Liver (tissue), 8 donors: ENCODE measurements at regions not wholly inside any gene's neighbourhood (a gene's known extent, or its start where the extent isn't known, plus 50 kb on each side); places are given as distances from the start of the nearest gene placed in this dataset.

Experiments used
- DNase-seq: peaks from one replicate; pipeline ENCODE4 v3.0.0-alpha.2; 2017; ENCODE audit warnings: low spot score
- H3K27ac ChIP-seq, 2 donors: one replicate each; pipeline ENCODE4 v1.7.0; 2013; ENCODE audit warnings: inconsistent platforms in 2 of 2, low read length in 2 of 2, control low read depth in 1 of 2, low read depth in 1 of 2, mild to moderate bottlenecking in 1 of 2
- H3K27me3 ChIP-seq, 4 donors: one replicate each; pipeline versions ENCODE4 v1.6.1 to v1.7.0; 2013; ENCODE audit warnings: low read length in 3 of 4, inconsistent platforms in 1 of 4, mild to moderate bottlenecking in 1 of 4, moderate library complexity in 1 of 4; ENCODE audit not compliant: control insufficient read depth in 4 of 4, insufficient read depth in 4 of 4
- H3K36me3 ChIP-seq, 4 donors: one replicate each; pipeline versions ENCODE4 v1.6.1 to v1.7.0; 2013; ENCODE audit warnings: low read length in 3 of 4, mild to moderate bottlenecking in 3 of 4, low read depth in 1 of 4, moderate library complexity in 1 of 4; ENCODE audit not compliant: control insufficient read depth in 4 of 4, insufficient read depth in 3 of 4
- H3K4me1 ChIP-seq, 4 donors: one replicate each; pipeline versions ENCODE4 v1.6.1 to v1.7.0; 2013; ENCODE audit warnings: low read length in 3 of 4, mild to moderate bottlenecking in 3 of 4, moderate library complexity in 1 of 4; ENCODE audit not compliant: control insufficient read depth in 4 of 4, insufficient read depth in 4 of 4
- H3K4me3 ChIP-seq, 3 donors: one replicate each; pipeline versions ENCODE4 v1.6.1 to v1.7.0; 2013; ENCODE audit warnings: low read length in 3 of 3, control low read depth in 1 of 3, low read depth in 1 of 3, mild to moderate bottlenecking in 1 of 3
- H3K9ac ChIP-seq, 2 donors: one replicate each; pipeline ENCODE4 v1.7.0; 2013; ENCODE audit warnings: low read length in 2 of 2, mild to moderate bottlenecking in 2 of 2, moderate library complexity in 2 of 2, control low read depth in 1 of 2, low read depth in 1 of 2
- H3K9me3 ChIP-seq, 4 donors: one replicate each; pipeline versions ENCODE4 v1.6.1 to v1.7.0; 2013; ENCODE audit warnings: low read length in 3 of 4; ENCODE audit not compliant: control insufficient read depth in 4 of 4
- EGR1 ChIP-seq, 2 donors: IDR thresholded peaks; 2 replicates each; pipeline ENCODE4 v1.6.1; 2016 to 2018; ENCODE audit warnings: antibody characterized with exemption in 2 of 2, low read depth in 2 of 2
- FOXA1 ChIP-seq: IDR thresholded peaks from 2 replicates; pipeline ENCODE4 v1.6.1; 2016; ENCODE audit warnings: antibody characterized with exemption
- FOXA2 ChIP-seq: IDR thresholded peaks from 2 replicates; pipeline ENCODE4 v1.6.1; 2016; ENCODE audit warnings: antibody characterized with exemption
- GABPA ChIP-seq, 2 donors: IDR thresholded peaks in 1 of 2; conservative IDR thresholded peaks in 1 of 2; 2 replicates each; pipeline ENCODE4 v1.6.1; 2016; ENCODE audit warnings: antibody characterized with exemption in 2 of 2, mild to moderate bottlenecking in 1 of 2, moderate library complexity in 1 of 2
- HNF4A ChIP-seq, 2 donors: conservative IDR thresholded peaks; 2 replicates each; pipeline ENCODE4 v1.6.1; 2016; ENCODE audit warnings: antibody characterized with exemption in 2 of 2, mild to moderate bottlenecking in 2 of 2
- HNF4G ChIP-seq: IDR thresholded peaks from 2 replicates; pipeline ENCODE4 v1.6.1; 2016; ENCODE audit warnings: antibody characterized with exemption
- JUND ChIP-seq, 2 donors: IDR thresholded peaks; 2 replicates each; pipeline ENCODE4 v1.6.1; 2016; ENCODE audit warnings: antibody characterized with exemption in 2 of 2
- NR2F2 ChIP-seq: IDR thresholded peaks from 2 replicates; pipeline ENCODE4 v1.6.1; 2016; ENCODE audit warnings: antibody characterized with exemption
- RAD21 ChIP-seq, 2 donors: IDR thresholded peaks; 2 replicates each; pipeline ENCODE4 v1.6.1; 2016; ENCODE audit warnings: antibody characterized with exemption in 2 of 2, mild to moderate bottlenecking in 2 of 2
- RXRA ChIP-seq, 2 donors: IDR thresholded peaks; 2 replicates each; pipeline ENCODE4 v1.6.1; 2017 to 2018; ENCODE audit warnings: antibody characterized with exemption in 2 of 2, mild to moderate bottlenecking in 1 of 2
- SP1 ChIP-seq: IDR thresholded peaks from 2 replicates; pipeline ENCODE4 v1.6.1; 2018; ENCODE audit warnings: antibody characterized with exemption, mild to moderate bottlenecking
- TAF1 ChIP-seq: conservative IDR thresholded peaks from 2 replicates; pipeline ENCODE4 v1.6.1; 2016; ENCODE audit warnings: antibody characterized with exemption, mild to moderate bottlenecking
- YY1 ChIP-seq: IDR thresholded peaks from 2 replicates; pipeline ENCODE4 v1.6.1; 2016; ENCODE audit warnings: antibody characterized with exemption, mild to moderate bottlenecking
- WGBS: extraction: QIAGEN DNeasy Blood & Tissue Kit; methylation state at CpG from one replicate; pipeline ENCODE4 v1.1.7; 2013; 5-methylcytosine and 5-hydroxymethylcytosine counted together
- TF ChIP-seq, protein P1 (sequence below): fragments of 150-350 bp; IDR thresholded peaks from 2 replicates; pipeline ENCODE4 v1.5.1; 2017; ENCODE audit warnings: improper control_type of control experiment, low read depth, low read length; ENCODE audit not compliant: missing input control
- TF ChIP-seq, protein P2 (sequence below): IDR thresholded peaks from 2 replicates; pipeline ENCODE4 v1.6.1; 2016; ENCODE audit warnings: antibody characterized with exemption
- TF ChIP-seq, protein P3 (sequence below): IDR thresholded peaks from 2 replicates; pipeline ENCODE4 v1.6.1; 2016; ENCODE audit warnings: antibody characterized with exemption
- TF ChIP-seq, protein P4 (sequence below): IDR thresholded peaks from 2 replicates; pipeline ENCODE4 v1.6.1; 2016; ENCODE audit warnings: antibody characterized with exemption
- TF ChIP-seq, protein P5 (sequence below): IDR thresholded peaks from 2 replicates; pipeline ENCODE4 v1.6.1; 2016; ENCODE audit warnings: antibody characterized with exemption, mild to moderate bottlenecking
- donor health status: healthy.
- donor health status: healthy.
- donor health status: healthy.
- donor health status: healthy.
- donor health status: healthy.

DNA sequence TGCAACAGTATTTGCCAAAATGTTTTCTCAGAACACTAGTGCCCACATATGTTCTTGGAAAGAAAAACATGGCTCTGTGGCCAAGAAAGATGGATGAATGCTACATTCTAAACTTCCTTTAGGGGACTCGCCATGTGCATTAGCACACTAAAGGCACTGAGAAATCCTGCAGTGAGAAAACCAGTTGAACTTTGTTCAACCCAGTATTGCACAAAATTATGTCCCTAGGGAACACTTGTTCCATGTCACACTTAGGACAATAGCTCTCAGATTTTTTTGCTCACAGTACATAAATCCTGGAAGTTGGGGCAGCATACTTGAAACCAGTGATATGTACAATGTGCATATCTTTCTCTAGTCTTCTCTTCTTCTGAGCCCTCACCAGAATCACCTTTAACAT is 96.6 kb downstream of the ADRB2 start:
- H3K27ac ChIP-seq: no peak overlapping the region
- WGBS: 99% methylated on average over 1 of the region's 1 CpG
- no peaks in the 10 kb centered on the region for H3K27me3 ChIP-seq
- no peak overlapping the region for H3K9ac ChIP-seq
- no peak for TF ChIP-seq EGR1 (IDR thresholded peaks at IDR 0.05; ENCODE audit: low read depth in 2 of 2)
- no peak for TF ChIP-seq TAF1
- TF ChIP-seq YY1: no peak
- TF ChIP-seq, protein P1, sequence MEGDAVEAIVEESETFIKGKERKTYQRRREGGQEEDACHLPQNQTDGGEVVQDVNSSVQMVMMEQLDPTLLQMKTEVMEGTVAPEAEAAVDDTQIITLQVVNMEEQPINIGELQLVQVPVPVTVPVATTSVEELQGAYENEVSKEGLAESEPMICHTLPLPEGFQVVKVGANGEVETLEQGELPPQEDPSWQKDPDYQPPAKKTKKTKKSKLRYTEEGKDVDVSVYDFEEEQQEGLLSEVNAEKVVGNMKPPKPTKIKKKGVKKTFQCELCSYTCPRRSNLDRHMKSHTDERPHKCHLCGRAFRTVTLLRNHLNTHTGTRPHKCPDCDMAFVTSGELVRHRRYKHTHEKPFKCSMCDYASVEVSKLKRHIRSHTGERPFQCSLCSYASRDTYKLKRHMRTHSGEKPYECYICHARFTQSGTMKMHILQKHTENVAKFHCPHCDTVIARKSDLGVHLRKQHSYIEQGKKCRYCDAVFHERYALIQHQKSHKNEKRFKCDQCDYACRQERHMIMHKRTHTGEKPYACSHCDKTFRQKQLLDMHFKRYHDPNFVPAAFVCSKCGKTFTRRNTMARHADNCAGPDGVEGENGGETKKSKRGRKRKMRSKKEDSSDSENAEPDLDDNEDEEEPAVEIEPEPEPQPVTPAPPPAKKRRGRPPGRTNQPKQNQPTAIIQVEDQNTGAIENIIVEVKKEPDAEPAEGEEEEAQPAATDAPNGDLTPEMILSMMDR: no peak
- TF ChIP-seq HNF4G: no peak
- no peak for TF ChIP-seq RXRA (IDR thresholded peaks at IDR 0.05)
- TF ChIP-seq, protein P2, sequence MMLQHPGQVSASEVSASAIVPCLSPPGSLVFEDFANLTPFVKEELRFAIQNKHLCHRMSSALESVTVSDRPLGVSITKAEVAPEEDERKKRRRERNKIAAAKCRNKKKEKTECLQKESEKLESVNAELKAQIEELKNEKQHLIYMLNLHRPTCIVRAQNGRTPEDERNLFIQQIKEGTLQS: no peak
- no peak for TF ChIP-seq FOXA2
- H3K9me3 ChIP-seq: no peaks in the 10 kb centered on the region
- no peak overlapping the region for H3K4me3 ChIP-seq
- H3K4me1 ChIP-seq: no peaks in the 10 kb centered on the region
- DNase-seq: no peak
- H3K36me3 ChIP-seq: no peaks in the 10 kb centered on the region

DNA sequence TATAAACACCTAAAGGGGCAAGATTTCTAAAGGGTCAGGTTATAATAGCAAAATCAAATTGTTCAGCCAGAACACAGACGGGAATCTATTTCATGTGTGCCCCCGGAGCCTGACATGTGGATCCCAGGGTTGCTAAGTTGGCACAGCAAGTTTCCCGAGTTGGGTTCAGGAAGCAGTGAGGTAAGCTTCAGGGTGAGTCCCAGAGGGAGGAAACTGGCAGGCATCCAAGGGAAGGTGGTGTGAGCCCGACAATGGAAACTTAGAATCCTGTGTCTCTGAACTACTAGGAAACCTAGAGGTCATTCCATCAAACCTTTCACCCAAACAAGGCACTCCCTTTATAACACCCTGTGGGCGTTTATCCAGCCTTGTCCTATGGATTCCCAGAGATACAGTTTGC is 98.4 kb downstream of the ADRB2 start:
- H3K4me3 ChIP-seq: no peak overlapping the region
- no peaks in the 10 kb centered on the region for H3K36me3 ChIP-seq
- 76% methylated on average over 5 of the region's 5 CpGs for WGBS
- H3K4me1 ChIP-seq: no peaks in the 10 kb centered on the region
- H3K9ac ChIP-seq: no peak overlapping the region
- TF ChIP-seq YY1 (no peak), EGR1 (IDR thresholded peaks at IDR 0.05; ENCODE audit: low read depth in 2 of 2) (no peak), HNF4A (conservative IDR thresholded peaks at IDR 0.05) (no peak), JUND (IDR thresholded peaks at IDR 0.05) (no peak), RXRA (IDR thresholded peaks at IDR 0.05) (no peak), FOXA2 (no peak), RAD21 (IDR thresholded peaks at IDR 0.05) (no peak), NR2F2 (no peak), FOXA1 (no peak), GABPA (IDR thresholded peaks at IDR 0.05 in 1 of 2, conservative IDR thresholded peaks at IDR 0.05 in 1 of 2) (no peak), SP1 (no peak)
- TF ChIP-seq, protein P1: no peak
- TF ChIP-seq, protein P3, sequence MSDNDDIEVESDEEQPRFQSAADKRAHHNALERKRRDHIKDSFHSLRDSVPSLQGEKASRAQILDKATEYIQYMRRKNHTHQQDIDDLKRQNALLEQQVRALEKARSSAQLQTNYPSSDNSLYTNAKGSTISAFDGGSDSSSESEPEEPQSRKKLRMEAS: no peak
- TF ChIP-seq, protein P4, sequence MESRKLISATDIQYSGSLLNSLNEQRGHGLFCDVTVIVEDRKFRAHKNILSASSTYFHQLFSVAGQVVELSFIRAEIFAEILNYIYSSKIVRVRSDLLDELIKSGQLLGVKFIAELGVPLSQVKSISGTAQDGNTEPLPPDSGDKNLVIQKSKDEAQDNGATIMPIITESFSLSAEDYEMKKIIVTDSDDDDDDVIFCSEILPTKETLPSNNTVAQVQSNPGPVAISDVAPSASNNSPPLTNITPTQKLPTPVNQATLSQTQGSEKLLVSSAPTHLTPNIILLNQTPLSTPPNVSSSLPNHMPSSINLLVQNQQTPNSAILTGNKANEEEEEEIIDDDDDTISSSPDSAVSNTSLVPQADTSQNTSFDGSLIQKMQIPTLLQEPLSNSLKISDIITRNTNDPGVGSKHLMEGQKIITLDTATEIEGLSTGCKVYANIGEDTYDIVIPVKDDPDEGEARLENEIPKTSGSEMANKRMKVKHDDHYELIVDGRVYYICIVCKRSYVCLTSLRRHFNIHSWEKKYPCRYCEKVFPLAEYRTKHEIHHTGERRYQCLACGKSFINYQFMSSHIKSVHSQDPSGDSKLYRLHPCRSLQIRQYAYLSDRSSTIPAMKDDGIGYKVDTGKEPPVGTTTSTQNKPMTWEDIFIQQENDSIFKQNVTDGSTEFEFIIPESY: no peak
- TF ChIP-seq, protein P2: no peak
- TF ChIP-seq, protein P5, sequence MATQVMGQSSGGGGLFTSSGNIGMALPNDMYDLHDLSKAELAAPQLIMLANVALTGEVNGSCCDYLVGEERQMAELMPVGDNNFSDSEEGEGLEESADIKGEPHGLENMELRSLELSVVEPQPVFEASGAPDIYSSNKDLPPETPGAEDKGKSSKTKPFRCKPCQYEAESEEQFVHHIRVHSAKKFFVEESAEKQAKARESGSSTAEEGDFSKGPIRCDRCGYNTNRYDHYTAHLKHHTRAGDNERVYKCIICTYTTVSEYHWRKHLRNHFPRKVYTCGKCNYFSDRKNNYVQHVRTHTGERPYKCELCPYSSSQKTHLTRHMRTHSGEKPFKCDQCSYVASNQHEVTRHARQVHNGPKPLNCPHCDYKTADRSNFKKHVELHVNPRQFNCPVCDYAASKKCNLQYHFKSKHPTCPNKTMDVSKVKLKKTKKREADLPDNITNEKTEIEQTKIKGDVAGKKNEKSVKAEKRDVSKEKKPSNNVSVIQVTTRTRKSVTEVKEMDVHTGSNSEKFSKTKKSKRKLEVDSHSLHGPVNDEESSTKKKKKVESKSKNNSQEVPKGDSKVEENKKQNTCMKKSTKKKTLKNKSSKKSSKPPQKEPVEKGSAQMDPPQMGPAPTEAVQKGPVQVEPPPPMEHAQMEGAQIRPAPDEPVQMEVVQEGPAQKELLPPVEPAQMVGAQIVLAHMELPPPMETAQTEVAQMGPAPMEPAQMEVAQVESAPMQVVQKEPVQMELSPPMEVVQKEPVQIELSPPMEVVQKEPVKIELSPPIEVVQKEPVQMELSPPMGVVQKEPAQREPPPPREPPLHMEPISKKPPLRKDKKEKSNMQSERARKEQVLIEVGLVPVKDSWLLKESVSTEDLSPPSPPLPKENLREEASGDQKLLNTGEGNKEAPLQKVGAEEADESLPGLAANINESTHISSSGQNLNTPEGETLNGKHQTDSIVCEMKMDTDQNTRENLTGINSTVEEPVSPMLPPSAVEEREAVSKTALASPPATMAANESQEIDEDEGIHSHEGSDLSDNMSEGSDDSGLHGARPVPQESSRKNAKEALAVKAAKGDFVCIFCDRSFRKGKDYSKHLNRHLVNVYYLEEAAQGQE: no peak
- no peak for DNase-seq
- H3K27me3 ChIP-seq: no peaks in the 10 kb centered on the region
- no peaks in the 10 kb centered on the region for H3K9me3 ChIP-seq
- no peak overlapping the region for H3K27ac ChIP-seq
